Smooth muscle cell (in vitro differentiated cells): ENCODE measurements at regions not wholly inside any gene's neighbourhood (a gene's known extent, or its start where the extent isn't known, plus 50 kb on each side); places are given as distances from the start of the nearest gene placed in this dataset.

Experiments
- DNase-seq: peaks from one replicate; lab custom pipeline; 2025; ENCODE audit not compliant: unreplicated experiment; lab: John Stamatoyannopoulos, UW
- H2AFZ ChIP-seq: fragments of 200-600 bp; sonication (generic); 2 replicates; pipeline ENCODE4 v1.6.0; 2016; ENCODE audit warnings: antibody characterized with exemption, low read depth, mild to moderate bottlenecking
- H3F3A ChIP-seq: fragments of 200-600 bp; sonication (generic); 2 replicates; pipeline ENCODE4 v1.6.0; 2017; ENCODE audit warnings: antibody characterized with exemption, low read depth
- H3K27ac ChIP-seq: fragments of 200-600 bp; sonication (generic); 2 replicates; pipeline ENCODE4 v1.5.1; 2016; ENCODE audit warnings: low read depth, mild to moderate bottlenecking
- H3K27me3 ChIP-seq: fragments of 200-600 bp; sonication (generic); 2 replicates; pipeline ENCODE4 v1.6.1; 2016; ENCODE audit warnings: low read depth, mild to moderate bottlenecking
- H3K36me3 ChIP-seq: fragments of 200-600 bp; sonication (generic); 2 replicates; pipeline ENCODE4 v1.5.1; 2016; ENCODE audit warnings: low read depth
- H3K4me1 ChIP-seq: fragments of 200-600 bp; sonication (generic); 2 replicates; pipeline ENCODE4 v1.5.1; 2016; ENCODE audit warnings: low read depth
- H3K4me2 ChIP-seq: fragments of 200-600 bp; sonication (generic); 2 replicates; pipeline ENCODE4 v1.6.0; 2016; ENCODE audit warnings: mild to moderate bottlenecking
- H3K4me3 ChIP-seq: fragments of 200-600 bp; sonication (generic); 2 replicates; pipeline ENCODE4 v1.5.1; 2016; ENCODE audit warnings: mild to moderate bottlenecking
- H3K79me2 ChIP-seq: fragments of 200-600 bp; sonication (generic); 2 replicates; pipeline ENCODE4 v1.6.0; 2016; ENCODE audit warnings: low read depth, mild to moderate bottlenecking
- H3K9ac ChIP-seq: fragments of 200-600 bp; sonication (generic); 2 replicates; pipeline ENCODE4 v1.6.0; 2016; ENCODE audit warnings: low read depth
- H3K9me3 ChIP-seq: fragments of 200-600 bp; sonication (generic); replicated peaks from 2 replicates; pipeline ENCODE4 v1.5.1; 2016; ENCODE audit warnings: low read depth
- H4K20me1 ChIP-seq: fragments of 200-600 bp; sonication (generic); 2 replicates; pipeline ENCODE4 v1.6.0; 2016; ENCODE audit warnings: low read depth
- CTCF ChIP-seq: fragments of 200-600 bp; sonication (generic); IDR thresholded peaks from 2 replicates; pipeline ENCODE4 v1.5.1; 2017; ENCODE audit warnings: borderline replicate concordance, mild to moderate bottlenecking, antibody characterized with exemption; ENCODE audit not compliant: insufficient read depth, poor library complexity, severe bottlenecking
- WGBS: methylation state at CpG from one replicate; pipeline ENCODE4 v1.1.7; 2016; ENCODE audit warnings: low lambda C conversion rate; 5-methylcytosine and 5-hydroxymethylcytosine counted together

- WGBS: 96% methylated on average over 3 of the region's 3 CpGs
- Histone ChIP-seq H3K4me2 (no peak overlapping the region), H3K4me1 (no peaks in the 10 kb centered on the region), H3K79me2 (no peaks in the 10 kb centered on the region), H3K27ac (no peak overlapping the region), H3K4me3 (no peak overlapping the region), H3F3A (no peaks in the 10 kb centered on the region), H3K27me3 (no peaks in the 10 kb centered on the region), H3K9me3 (no peaks in the 10 kb centered on the region), H3K9ac (no peak overlapping the region), H3K36me3 (no peaks in the 10 kb centered on the region), H4K20me1 (no peaks in the 10 kb centered on the region), H2AFZ (no peak overlapping the region)
- no peak for TF ChIP-seq CTCF
- DNase-seq: no peak
Measured at GRCh38 chr3:79884354-79884753, 116.6 kb upstream of the ROBO1 start.

- H3K9ac ChIP-seq: no peak overlapping the region
- no peak for TF ChIP-seq CTCF
- no peaks in the 10 kb centered on the region for H3F3A ChIP-seq
- no peak for DNase-seq
- no peaks in the 10 kb centered on the region for H3K9me3 ChIP-seq
- no peaks in the 10 kb centered on the region for H4K20me1 ChIP-seq
- no peaks in the 10 kb centered on the region for H3K79me2 ChIP-seq
- no peak overlapping the region for H3K4me3 ChIP-seq
- no peaks in the 10 kb centered on the region for H3K27me3 ChIP-seq
- H3K4me2 ChIP-seq: no peak overlapping the region
- 79% methylated on average over 1 of the region's 1 CpG for WGBS
- no peak overlapping the region for H3K27ac ChIP-seq
- H3K4me1 ChIP-seq: no peaks in the 10 kb centered on the region
- no peaks in the 10 kb centered on the region for H3K36me3 ChIP-seq
- no peak overlapping the region for H2AFZ ChIP-seq
Measured at GRCh38 chr3:79881431-79881830, 113.6 kb upstream of the ROBO1 start.

GRCh38 chr3:79878708-79879107 lies 110.9 kb upstream of the ROBO1 start:
- WGBS: 28% methylated on average over 4 of the region's 4 CpGs
- H3K9me3 ChIP-seq: no peaks in the 10 kb centered on the region
- H3K27ac ChIP-seq: no peak overlapping the region
- no peak for TF ChIP-seq CTCF
- no peaks in the 10 kb centered on the region for H3K4me1 ChIP-seq
- H3K9ac ChIP-seq: no peak overlapping the region
- no peaks in the 10 kb centered on the region for H4K20me1 ChIP-seq
- no peak overlapping the region for H3K4me2 ChIP-seq
- no peaks in the 10 kb centered on the region for H3F3A ChIP-seq
- no peaks in the 10 kb centered on the region for H3K79me2 ChIP-seq
- no peak overlapping the region for H2AFZ ChIP-seq
- no peak for DNase-seq
- no peaks in the 10 kb centered on the region for H3K36me3 ChIP-seq
- no peaks in the 10 kb centered on the region for H3K27me3 ChIP-seq
- H3K4me3 ChIP-seq: no peak overlapping the region

- 93% methylated on average over 4 of the region's 4 CpGs for WGBS
- H3K4me3 ChIP-seq: no peak overlapping the region
- H3F3A ChIP-seq: no peaks in the 10 kb centered on the region
- no peaks in the 10 kb centered on the region for H3K36me3 ChIP-seq
- H3K9ac ChIP-seq: no peak overlapping the region
- no peak for TF ChIP-seq CTCF
- DNase-seq: no peak
- no peaks in the 10 kb centered on the region for H3K9me3 ChIP-seq
- H3K4me2 ChIP-seq: no peak overlapping the region
- H4K20me1 ChIP-seq: no peaks in the 10 kb centered on the region
- H3K79me2 ChIP-seq: no peaks in the 10 kb centered on the region
- H2AFZ ChIP-seq: no peak overlapping the region
- H3K27ac ChIP-seq: no peak overlapping the region
- no peaks in the 10 kb centered on the region for H3K27me3 ChIP-seq
- H3K4me1 ChIP-seq: no peaks in the 10 kb centered on the region
Measured at GRCh38 chr3:79874646-79875045, 106.8 kb upstream of the ROBO1 start.
